Tibial nerve (tissue), 3 donors: ENCODE measurements at regions not wholly inside any gene's neighbourhood (a gene's known extent, or its start where the extent isn't known, plus 50 kb on each side); places are given as distances from the start of the nearest gene placed in this dataset.

ENCODE experiments used
- CTCF ChIP-seq, 5 experiments: fragments of 200-600 bp in 3 of 5; fragments of 450-650 bp in 2 of 5; sonication (generic) in 3 of 5; IDR thresholded peaks; one replicate each; pipeline ENCODE4 v1.5.1; 2016 to 2019; ENCODE audit warnings: antibody characterized with exemption in 5 of 5, mild to moderate bottlenecking in 3 of 5, moderate library complexity in 2 of 5
- POLR2A ChIP-seq, 2 donors: fragments of 450-650 bp; IDR thresholded peaks; one replicate each; pipeline ENCODE4 v1.6.1; 2017; ENCODE audit warnings: antibody characterized with exemption in 2 of 2, mild to moderate bottlenecking in 2 of 2, moderate library complexity in 2 of 2

GRCh38 chr20:55160996-55161395 is 685.6 kb downstream of the DOK5 start:
- TF ChIP-seq CTCF (IDR thresholded peaks at IDR 0.05) (no peak), POLR2A (IDR thresholded peaks at IDR 0.05) (no peak)
